Erythroblast (primary cell): ENCODE measurements at regions not wholly inside any gene's neighbourhood (a gene's known extent, or its start where the extent isn't known, plus 50 kb on each side); places are given as distances from the start of the nearest gene placed in this dataset.
"Not testable (repeated sequence)": the region's sequence is repeated elsewhere in the genome, so short reads cannot be mapped to it uniquely, and the experiment has no call there.

Experiments
- GATA1 ChIP-seq: IDR thresholded peaks from 2 replicates; pipeline ENCODE4 v1.6.1; 2011; ENCODE audit warnings: low read depth, mild to moderate bottlenecking, control low read depth, low read length, moderate library complexity
- POLR2A ChIP-seq: IDR thresholded peaks from 2 replicates; pipeline ENCODE4 v1.6.1; 2011; ENCODE audit warnings: mild to moderate bottlenecking, low read length

DNA sequence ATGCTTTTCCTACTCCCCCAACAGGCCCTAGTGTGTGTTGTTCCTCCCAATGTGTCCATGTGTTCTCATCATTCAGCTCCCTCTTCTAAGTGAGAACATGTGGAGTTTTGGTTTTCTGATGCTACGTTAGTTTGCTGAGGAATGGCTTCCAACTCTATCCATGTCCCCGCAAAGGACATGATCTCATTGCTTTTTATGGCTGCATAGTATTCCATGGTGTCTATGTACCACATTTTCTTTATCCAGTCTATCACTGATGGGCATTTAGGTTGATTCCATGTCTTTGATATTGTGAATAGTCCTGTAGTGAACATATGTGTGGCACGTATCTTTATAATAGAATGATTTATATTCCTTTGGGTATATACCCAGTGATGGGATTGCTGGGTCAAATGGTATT is 72.5 kb upstream of the CCNY start:
- TF ChIP-seq POLR2A, GATA1: not testable (repeated sequence)
